ENCODE measurements at regions not wholly inside any gene's neighbourhood (a gene's known extent, or its start where the extent isn't known, plus 50 kb on each side); places are given as distances from the start of the nearest gene placed in this dataset.

DNA sequence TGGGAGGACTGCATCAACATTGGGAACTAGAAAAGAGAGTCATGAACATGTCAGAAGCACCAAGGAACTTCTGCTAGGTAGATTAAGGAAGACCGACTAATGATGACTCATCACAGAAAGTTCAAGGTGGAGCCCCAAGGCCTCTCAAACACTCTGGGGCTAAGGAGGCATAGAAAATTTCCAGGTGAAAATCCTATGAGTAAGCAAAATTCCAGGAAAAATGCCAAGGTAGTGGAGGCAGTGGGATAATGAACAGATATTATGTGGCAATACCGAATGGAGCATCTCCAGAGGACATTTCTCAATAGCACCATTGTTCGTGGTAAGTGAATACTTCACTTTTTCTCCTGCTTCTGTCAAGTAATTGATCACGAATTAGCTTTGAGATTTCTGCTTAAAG lies 336.5 kb downstream of the MZT1 start:
- in situ Hi-C loops (cut with MboI; ENCODE audit: low pct_unique_long_range_greater_than_20kb, low sequenced_read_pairs, unreplicated experiment), result no loop called here
- DNase-seq (ENCODE audit: low spot score), result no peak
- TF ChIP-seq, protein P1, sequence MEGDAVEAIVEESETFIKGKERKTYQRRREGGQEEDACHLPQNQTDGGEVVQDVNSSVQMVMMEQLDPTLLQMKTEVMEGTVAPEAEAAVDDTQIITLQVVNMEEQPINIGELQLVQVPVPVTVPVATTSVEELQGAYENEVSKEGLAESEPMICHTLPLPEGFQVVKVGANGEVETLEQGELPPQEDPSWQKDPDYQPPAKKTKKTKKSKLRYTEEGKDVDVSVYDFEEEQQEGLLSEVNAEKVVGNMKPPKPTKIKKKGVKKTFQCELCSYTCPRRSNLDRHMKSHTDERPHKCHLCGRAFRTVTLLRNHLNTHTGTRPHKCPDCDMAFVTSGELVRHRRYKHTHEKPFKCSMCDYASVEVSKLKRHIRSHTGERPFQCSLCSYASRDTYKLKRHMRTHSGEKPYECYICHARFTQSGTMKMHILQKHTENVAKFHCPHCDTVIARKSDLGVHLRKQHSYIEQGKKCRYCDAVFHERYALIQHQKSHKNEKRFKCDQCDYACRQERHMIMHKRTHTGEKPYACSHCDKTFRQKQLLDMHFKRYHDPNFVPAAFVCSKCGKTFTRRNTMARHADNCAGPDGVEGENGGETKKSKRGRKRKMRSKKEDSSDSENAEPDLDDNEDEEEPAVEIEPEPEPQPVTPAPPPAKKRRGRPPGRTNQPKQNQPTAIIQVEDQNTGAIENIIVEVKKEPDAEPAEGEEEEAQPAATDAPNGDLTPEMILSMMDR (IDR thresholded peaks at IDR 0.05; ENCODE audit: extremely low read depth, insufficient read depth, missing control alignments), result no peak

DNA sequence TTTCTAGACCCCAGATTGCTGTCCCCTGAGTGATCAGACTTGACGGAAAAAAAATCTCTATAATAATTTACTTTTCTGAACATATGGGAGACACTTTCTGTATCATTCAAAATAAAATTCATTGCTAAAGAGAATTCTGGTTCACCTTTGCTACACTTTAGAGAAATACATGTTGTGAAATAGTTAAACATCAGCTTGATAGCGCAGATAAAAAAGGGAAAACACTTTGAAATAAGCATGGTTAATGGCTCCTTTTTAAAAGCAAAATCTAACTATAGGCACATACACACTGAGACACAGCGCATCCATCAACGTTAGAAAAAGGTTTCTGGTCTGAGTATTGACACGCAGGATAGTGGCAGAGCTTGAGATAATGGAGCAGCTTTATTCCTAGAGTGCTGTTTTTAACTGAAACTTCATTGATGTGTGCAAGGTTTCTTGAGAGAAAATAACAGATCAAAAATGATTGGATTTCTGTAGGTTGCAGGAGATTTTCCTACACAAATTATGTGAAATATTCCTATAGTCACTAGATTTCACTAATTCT lies 341.2 kb downstream of the MZT1 start:
- TF ChIP-seq, protein P1 (IDR thresholded peaks at IDR 0.05; ENCODE audit: extremely low read depth, insufficient read depth, missing control alignments), result no peak
- no peak for DNase-seq (ENCODE audit: low spot score)
- in situ Hi-C loops (cut with MboI; ENCODE audit: low pct_unique_long_range_greater_than_20kb, low sequenced_read_pairs, unreplicated experiment), result no loop called here

DNA sequence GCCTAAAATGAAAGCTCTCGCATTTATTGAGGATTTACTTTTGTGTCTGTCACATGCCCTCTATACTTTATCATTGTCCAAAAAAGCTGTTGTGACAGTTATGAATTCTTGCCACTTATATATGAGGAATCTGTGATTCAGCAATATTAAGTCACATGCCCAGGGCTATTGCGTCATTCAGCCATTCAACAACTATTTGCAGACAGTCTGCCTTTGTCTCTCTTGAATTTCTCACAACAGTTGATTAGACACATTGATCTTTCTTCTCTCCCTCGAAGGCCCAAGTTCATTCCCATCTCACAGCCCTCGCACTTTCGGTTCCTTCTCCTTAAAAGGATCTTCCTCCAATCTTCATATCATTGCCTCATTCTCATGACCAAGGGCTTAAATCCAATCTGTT lies 342.6 kb downstream of the MZT1 start:
- DNase-seq (ENCODE audit: low spot score), result no peak
- in situ Hi-C loops (cut with MboI; ENCODE audit: low pct_unique_long_range_greater_than_20kb, low sequenced_read_pairs, unreplicated experiment), result no loop called here

DNA sequence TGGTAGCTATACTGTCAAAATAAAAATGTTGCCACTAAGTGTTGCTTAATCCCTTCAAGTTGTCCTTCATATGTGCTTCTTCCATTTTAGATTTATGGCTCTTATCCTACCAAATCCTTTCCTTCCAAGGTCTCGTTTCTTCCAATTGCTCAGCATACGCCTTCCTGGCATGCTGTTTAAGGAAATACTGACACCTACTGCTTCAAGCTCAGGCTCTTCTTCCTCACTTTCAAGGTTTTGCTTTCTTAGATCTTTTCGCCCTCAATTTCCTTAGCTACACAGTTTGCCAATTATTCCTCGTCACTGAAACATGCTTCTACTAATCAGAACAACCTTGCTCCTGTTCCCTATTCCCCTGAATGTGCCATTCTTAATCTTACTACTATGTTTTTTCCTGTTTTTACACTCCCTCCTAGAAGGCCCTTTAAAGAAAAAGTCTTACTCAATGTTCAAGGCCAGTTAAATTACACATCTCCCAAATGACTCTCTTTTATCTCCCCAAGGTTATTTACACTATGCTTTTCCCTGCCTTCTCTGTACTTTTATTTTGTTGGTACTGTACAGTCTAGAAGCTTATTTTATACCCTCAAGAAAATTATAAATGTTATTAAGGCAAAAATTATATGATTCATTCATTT lies 343.1 kb downstream of the MZT1 start:
- DNase-seq (ENCODE audit: low spot score), result no peak
- TF ChIP-seq, protein P1 (IDR thresholded peaks at IDR 0.05; ENCODE audit: extremely low read depth, insufficient read depth, missing control alignments), result no peak
- in situ Hi-C loops (cut with MboI; ENCODE audit: low pct_unique_long_range_greater_than_20kb, low sequenced_read_pairs, unreplicated experiment), result no loop called here

More for the DNA sequence above, 342.6 kb downstream of the MZT1 start:
- TF ChIP-seq, protein P1 (IDR thresholded peaks at IDR 0.05; ENCODE audit: extremely low read depth, insufficient read depth, missing control alignments), result no peak

DNA sequence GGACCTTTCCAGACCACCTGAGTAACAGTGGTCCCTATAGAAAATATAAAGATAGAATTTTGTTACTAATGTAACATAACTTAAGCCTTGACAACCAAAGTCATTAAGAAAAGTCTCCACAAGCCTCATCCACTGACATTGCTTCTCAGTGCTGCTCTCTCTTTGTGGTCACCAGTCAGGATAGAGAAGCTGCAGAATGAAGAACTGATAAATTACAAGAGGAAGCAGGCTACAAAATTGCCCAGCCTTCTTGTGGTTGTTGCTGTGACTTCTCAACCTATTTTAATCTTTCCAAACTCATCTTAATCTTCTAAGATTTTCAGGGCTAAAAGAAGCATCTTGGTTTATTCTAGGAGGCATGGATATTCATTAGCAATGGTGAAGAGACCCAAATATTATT lies 343.8 kb downstream of the MZT1 start:
- DNase-seq (ENCODE audit: low spot score), result no peak
- in situ Hi-C loops (cut with MboI; ENCODE audit: low pct_unique_long_range_greater_than_20kb, low sequenced_read_pairs, unreplicated experiment), result no loop called here

DNA sequence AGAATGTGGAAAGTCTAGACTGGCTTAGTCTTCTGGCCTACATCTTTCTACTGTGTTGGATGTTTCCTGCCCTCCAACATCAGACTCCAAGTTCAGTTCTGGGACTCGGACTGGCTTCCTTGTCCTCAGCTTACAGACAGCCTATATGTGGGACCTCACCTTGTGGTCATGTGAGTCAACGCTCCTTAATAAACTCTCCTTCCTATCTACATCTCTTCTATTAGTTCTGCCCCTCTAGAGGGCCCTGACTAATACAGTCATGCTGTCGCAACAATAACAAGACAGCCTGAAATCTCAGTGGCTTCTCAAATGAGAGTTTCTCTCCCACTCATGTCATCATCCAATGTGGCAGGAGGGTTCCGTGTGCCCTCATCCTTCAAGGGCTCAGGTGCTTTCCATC lies 347.8 kb downstream of the MZT1 start:
- TF ChIP-seq, protein P1 (IDR thresholded peaks at IDR 0.05; ENCODE audit: extremely low read depth, insufficient read depth, missing control alignments), result no peak
- no peak for DNase-seq (ENCODE audit: low spot score)
- in situ Hi-C loops (cut with MboI; ENCODE audit: low pct_unique_long_range_greater_than_20kb, low sequenced_read_pairs, unreplicated experiment), result no loop called here

More for the DNA sequence above, 343.8 kb downstream of the MZT1 start:
- TF ChIP-seq, protein P1 (IDR thresholded peaks at IDR 0.05; ENCODE audit: extremely low read depth, insufficient read depth, missing control alignments), result no peak
